IgD-negative memory B cell (primary cell): ENCODE measurements at regions not wholly inside any gene's neighbourhood (a gene's known extent, or its start where the extent isn't known, plus 50 kb on each side); places are given as distances from the start of the nearest gene placed in this dataset.
A peak's percentile ranks its signal among the peaks of the same experiment; 100 is the strongest.

Experiments used
- H3K27ac Mint-ChIP-seq, 3 donors: one replicate each; pipeline ENCODE4 v1.8.0; 2020 to 2022; ENCODE audit warnings: mild to moderate bottlenecking in 3 of 3, mixed read lengths in 3 of 3, moderate library complexity in 1 of 3
- H3K27me3 Mint-ChIP-seq: one replicate; pipeline ENCODE4 v1.8.0; 2021; ENCODE audit warnings: mixed read lengths
- H3K36me3 Mint-ChIP-seq: one replicate; pipeline ENCODE4 v1.8.0; 2020; ENCODE audit warnings: mild to moderate bottlenecking, mixed read lengths
- H3K4me1 Mint-ChIP-seq, 3 donors: one replicate each; pipeline ENCODE4 v1.8.0; 2020 to 2022; ENCODE audit warnings: mixed read lengths in 3 of 3, mild to moderate bottlenecking in 1 of 3
- H3K4me3 Mint-ChIP-seq, 4 donors: one replicate each; pipeline ENCODE4 v1.8.0; 2020 to 2022; ENCODE audit warnings: mild to moderate bottlenecking in 4 of 4, mixed read lengths in 4 of 4, moderate library complexity in 3 of 4
- H3K9me3 Mint-ChIP-seq, 3 donors: one replicate each; pipeline ENCODE4 v1.8.0; 2020 to 2021; ENCODE audit warnings: mixed read lengths in 3 of 3, mild to moderate bottlenecking in 1 of 3

DNA sequence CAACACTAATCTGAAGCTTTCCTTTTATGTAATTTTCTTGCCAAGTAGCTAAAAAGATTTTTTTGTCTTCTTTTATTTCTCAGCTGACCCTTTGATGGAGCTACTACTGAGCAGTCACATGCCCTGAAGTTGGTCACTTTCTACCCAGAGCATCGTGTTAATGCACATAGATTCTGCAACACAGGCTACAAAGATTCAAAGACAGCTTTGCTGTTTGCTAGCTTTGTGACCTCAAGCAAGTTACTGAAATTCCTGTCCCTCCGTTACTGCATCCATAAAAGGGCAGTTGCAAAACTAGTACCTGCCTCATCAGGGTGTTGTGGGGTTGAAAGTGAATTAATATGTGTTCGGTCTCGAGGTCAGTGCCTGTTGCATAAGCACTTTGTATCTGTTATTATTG, 179.9 kb downstream of the GAS1 start:
- no peak overlapping the region for H3K4me3 Mint-ChIP-seq
- no peaks in the 10 kb centered on the region for H3K4me1 Mint-ChIP-seq
- peaks cover 2% of the 10 kb centered on the region for H3K27me3 Mint-ChIP-seq
- no peaks in the 10 kb centered on the region for H3K36me3 Mint-ChIP-seq
- no peak overlapping the region for H3K27ac Mint-ChIP-seq
- no peaks in the 10 kb centered on the region for H3K9me3 Mint-ChIP-seq

DNA sequence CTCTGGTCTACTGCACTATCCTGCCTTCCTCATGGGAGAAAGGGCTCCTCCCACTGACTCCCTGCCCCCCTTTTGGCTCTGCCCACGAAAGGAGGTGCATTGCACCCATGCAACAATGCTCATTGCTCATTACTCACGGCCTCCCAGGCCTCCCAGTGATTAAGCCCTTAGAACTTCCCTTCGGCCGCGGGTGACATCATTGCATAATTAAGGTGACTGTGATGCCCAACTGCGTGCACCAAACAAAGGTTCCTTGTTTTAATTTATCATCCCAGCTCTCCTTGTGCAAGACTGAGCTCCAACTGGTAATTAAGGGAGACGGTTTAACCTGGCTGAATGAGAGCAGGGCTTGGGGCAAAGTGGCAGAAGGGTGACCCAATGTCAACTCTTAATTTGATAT, 180.4 kb downstream of the GAS1 start:
- H3K4me1 Mint-ChIP-seq: no peaks in the 10 kb centered on the region
- peaks cover 2% of the 10 kb centered on the region for H3K27me3 Mint-ChIP-seq
- H3K9me3 Mint-ChIP-seq: no peaks in the 10 kb centered on the region
- H3K36me3 Mint-ChIP-seq: no peaks in the 10 kb centered on the region
- H3K27ac Mint-ChIP-seq: no peak overlapping the region
- H3K4me3 Mint-ChIP-seq: no peak overlapping the region

DNA sequence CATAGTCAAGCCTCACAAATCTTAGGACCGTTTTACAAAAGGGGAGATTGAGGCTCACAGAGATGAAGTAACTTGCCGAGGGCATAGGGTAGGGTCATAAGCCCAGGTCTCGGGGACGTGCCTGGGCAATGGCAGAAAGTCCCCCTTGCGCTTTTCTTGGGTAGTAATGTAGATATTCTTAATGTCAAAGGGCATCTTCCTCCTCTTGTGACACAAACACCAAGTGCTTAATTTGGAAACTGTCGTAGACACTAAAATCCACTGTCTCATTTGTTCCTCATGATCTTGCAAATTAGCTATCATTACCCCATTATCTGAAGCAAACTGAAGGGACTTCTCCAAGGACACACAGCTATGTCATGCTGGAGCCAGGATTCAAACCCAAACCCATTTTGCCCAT, 180.8 kb downstream of the GAS1 start:
- Mint-ChIP-seq H3K4me1 (no peaks in the 10 kb centered on the region), H3K36me3 (no peaks in the 10 kb centered on the region), H3K4me3 (no peak overlapping the region), H3K27me3 (peaks cover 2% of the 10 kb centered on the region), H3K9me3 (no peaks in the 10 kb centered on the region), H3K27ac (no peak overlapping the region)

DNA sequence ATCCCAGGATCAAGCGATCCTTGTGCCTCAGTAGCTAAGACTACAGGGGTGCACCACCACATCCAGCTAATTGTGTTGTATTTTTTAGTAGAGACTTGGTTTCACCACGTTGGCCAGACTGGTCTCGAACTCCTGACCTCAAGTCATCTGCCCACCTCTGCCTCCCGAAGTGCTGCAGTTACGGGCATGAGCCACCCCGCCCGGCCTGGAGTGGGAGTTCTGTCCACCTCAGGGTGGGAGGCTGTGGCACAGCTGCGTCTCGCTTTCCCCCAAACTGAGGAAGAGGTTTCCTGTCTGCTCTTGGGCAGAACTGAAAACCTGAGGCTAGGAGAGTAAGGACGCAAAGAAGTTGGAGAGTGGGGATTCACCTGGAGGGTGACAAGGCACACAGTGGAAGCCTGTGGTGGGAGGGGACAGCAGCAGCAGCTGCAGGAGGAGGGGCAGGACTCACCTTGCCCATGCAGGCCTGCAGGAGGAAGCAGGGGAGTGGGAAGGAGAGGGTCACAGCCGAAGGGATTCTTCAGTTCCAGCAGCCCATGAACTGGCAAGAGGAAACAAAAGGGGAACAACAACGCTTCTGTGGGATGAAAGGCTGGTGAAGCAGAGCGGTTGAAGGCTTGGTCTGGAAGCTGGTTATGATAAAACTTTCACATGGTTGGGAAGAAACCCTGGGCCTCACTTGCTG, 181.4 kb downstream of the GAS1 start:
- Mint-ChIP-seq H3K9me3 (no peaks in the 10 kb centered on the region), H3K27ac (no peak overlapping the region), H3K4me1 (no peaks in the 10 kb centered on the region), H3K27me3 (peaks cover 2% of the 10 kb centered on the region), H3K36me3 (no peaks in the 10 kb centered on the region), H3K4me3 (no peak overlapping the region)

DNA sequence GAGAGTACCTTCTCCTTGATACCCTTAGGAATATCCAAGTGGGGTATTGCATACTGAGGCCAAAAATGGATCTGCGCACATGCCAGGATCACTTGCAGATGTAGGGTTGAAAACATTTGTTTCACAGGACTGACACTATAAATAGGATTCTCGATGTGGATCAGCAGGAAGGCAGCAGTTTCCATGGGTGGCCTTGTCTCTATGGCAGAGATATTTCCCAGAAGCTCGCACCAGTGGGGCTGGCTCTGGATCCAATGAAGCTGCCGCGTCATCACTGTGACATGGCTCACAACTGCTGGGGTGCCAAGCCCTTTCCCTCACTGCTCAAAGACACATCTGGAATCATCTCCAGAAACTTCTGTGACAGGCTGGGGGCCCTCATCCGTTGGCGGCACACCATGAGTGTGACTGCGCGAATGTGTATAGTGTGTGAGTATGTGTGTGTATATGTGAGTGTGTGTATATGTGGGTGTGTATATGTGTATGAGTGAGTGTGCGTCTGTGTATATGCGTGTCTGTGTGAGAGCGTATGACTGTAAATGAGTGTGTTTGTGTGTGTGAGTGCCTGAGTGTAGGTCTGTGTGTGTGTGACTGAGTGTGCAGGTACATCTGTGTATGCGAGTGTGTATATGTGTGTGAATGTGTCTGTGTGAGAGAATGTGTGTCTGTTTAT, 182.5 kb downstream of the GAS1 start:
- Mint-ChIP-seq H3K4me3 (no peak overlapping the region), H3K27me3 (peaks cover 2% of the 10 kb centered on the region), H3K27ac (no peak overlapping the region), H3K9me3 (no peaks in the 10 kb centered on the region), H3K4me1 (no peaks in the 10 kb centered on the region), H3K36me3 (no peaks in the 10 kb centered on the region)

DNA sequence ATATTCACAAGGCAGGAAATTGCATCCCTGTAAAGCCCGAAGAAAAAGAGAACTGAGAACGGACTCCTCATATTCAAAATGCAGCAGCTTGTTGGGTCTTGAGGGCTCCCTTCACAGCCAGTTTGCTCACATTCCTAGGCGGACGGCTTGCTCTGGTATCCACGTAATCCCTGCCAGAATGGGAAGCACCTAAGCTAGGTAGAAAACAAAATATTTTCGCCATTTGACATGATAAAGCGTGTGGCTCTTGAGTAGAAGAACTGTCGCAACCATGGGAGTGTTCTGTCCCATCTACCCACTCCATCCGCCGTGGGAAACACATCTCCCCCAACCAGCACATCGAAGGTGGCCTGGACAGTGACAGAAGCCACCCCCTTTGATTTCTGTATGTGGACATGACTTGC, 183.1 kb downstream of the GAS1 start:
- H3K27me3 Mint-ChIP-seq: peaks cover 2% of the 10 kb centered on the region
- no peak overlapping the region for H3K27ac Mint-ChIP-seq
- H3K36me3 Mint-ChIP-seq: no peaks in the 10 kb centered on the region
- H3K9me3 Mint-ChIP-seq: no peaks in the 10 kb centered on the region
- H3K4me1 Mint-ChIP-seq: no peaks in the 10 kb centered on the region
- H3K4me3 Mint-ChIP-seq: no peak overlapping the region

DNA sequence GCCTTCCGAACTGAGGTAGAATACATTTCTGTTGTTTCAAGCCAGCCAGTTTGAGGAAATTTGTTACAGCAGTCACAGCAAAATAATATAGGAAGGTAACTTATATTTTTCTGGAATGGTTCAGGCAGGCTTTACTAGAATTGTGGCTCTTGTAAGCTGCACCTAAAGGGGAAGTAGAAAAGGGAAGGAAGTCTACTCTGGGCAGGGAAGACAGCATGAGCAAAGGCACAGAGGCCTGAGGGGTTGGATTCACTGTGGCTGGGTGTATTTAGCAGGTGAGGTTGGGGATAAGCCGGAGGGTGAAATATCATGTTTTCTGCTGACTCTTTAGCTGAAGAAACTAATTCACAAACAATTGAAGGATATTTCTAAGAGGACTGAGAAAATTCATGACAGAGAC, 183.5 kb downstream of the GAS1 start:
- Mint-ChIP-seq H3K4me1 (no peaks in the 10 kb centered on the region), H3K9me3 (no peaks in the 10 kb centered on the region), H3K27ac (no peak overlapping the region), H3K27me3 (peaks cover 2% of the 10 kb centered on the region), H3K4me3 (no peak overlapping the region), H3K36me3 (no peaks in the 10 kb centered on the region)

DNA sequence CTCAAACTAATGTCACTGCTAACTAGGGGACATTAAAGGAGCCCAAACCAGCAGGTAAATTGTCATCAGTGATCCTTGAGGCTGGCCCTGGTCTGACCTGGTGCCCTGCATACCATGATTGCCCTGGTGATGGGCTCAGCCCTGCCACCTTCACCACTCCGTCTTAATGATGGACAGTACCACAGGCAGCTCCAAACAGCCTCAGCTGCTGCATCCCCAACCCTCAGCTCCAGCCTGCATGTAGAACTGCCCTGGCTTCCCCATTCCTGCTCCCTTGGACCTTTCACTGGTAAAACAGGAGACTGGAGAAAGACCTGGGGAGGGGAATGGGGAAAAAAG, 190.0 kb downstream of the GAS1 start:
- H3K27me3 Mint-ChIP-seq: peaks cover 2% of the 10 kb centered on the region

DNA sequence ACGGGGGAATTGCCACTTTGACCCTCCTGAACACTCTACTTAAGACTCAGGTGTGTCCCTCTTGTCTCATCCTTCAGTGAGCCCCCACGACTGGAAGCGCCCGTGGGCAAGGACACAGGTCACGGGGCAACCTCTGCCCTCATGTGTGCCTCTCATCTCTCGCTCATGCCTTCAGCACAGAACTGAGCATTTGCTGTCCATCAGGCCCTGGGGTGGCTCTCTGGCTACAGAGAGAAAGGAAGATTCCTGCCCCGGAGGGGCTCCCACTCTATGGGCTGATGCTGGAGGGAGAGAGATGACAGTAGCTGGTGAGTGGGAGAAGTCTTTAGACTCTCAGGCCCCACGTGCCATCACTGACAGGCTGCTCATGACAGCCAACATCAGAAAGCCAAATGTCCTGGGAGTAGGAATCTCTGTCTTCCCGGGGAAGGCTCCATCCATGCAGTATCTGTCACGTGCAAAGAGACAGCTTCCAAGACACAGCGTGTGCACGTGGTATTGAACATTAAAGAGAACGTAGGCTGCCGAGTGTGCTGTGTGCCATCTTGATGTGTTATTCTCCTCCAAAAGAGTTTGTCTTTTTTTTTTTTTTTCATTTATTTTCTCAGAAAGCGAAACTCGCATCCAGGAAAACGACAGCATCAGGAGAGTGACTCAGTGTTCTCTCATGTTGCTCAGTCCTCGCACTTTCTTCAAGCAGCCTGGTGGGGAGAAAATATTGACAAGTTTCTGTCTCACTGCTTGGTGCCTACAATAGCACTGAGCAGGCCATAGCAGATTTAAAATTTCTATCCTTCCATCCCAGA, 190.5 kb downstream of the GAS1 start:
- Mint-ChIP-seq H3K36me3 (no peaks in the 10 kb centered on the region), H3K27ac (no peak overlapping the region), H3K4me3 (no peak overlapping the region), H3K27me3 (peaks cover 2% of the 10 kb centered on the region), H3K9me3 (peaks cover 3 to 6% (median 3%) of the 10 kb centered on the region in 3 donors), H3K4me1 (no peaks in the 10 kb centered on the region)

More for the DNA sequence above, 190.0 kb downstream of the GAS1 start:
- Mint-ChIP-seq H3K4me3 (no peak overlapping the region), H3K4me1 (no peaks in the 10 kb centered on the region), H3K36me3 (no peaks in the 10 kb centered on the region), H3K27ac (no peak overlapping the region), H3K9me3 (peaks cover 3 to 6% (median 3%) of the 10 kb centered on the region in 3 donors)

DNA sequence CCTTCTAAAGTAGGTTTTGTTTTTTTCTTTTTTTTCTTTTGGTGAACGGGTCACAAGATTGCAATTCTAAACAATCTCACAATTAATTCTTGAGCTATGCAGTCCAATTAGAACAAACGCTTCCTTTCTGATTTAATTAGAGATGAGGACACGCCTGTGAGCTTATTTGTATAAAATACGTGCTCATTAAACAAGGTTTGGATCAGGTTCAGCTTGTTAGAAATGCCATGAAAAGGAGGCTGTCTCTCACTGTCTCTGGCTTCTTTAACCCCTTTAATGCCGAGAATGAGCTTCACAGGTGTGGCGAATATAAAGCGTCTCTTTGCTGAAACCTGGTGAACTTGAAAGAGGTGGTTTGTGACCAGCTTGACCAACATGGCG, 191.8 kb downstream of the GAS1 start:
- no peak overlapping the region for H3K27ac Mint-ChIP-seq
- H3K27me3 Mint-ChIP-seq: peaks cover 2% of the 10 kb centered on the region
- H3K36me3 Mint-ChIP-seq: no peaks in the 10 kb centered on the region
- no peaks in the 10 kb centered on the region for H3K4me1 Mint-ChIP-seq
- no peak overlapping the region for H3K4me3 Mint-ChIP-seq
- peaks cover 3 to 6% (median 3%) of the 10 kb centered on the region in 3 donors for H3K9me3 Mint-ChIP-seq

DNA sequence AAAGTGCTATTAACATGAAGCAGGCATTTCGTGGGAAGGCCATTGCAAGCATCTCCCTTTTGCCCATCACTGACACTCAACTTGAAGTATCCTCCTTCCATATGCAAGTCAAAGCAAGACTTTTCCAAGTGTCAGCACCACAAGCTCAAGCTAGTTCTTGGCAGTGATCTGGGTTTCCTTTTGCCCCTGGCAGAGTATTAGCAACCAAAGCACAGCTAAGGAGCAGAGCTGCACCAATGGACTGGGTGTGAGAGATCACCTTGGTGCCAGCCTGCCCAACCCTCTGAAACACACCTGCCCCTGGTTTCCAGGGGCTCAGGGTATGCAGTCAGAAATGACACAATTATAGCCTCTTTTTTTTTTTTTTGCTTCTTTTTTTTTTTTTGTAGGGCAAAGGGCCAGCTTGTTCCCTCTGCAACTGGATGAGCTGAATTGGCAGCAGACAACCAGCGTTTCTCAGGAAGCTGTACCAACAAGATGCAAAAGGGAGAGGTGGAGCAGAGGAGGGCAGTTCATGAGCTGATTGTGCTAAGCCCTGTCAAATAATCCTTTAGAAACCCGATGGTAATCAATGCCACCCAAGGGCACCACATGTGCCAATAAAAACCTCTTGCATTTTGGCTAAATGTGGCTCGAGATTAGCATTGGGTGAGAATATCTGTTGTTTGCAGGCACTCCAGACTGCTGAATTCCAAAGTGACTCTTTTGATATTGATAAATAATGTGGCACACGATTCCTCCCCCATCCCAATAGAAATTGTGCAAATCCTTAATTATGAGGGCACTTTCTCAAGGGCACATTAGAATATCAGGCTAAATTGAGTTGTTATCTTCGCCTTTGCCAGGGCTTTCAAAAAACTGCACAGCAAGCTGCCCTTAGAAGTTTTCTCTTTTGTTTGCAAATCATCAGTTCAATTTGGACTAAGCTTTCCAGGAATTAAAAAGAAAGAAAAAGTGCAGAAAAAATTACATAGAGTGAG, 192.4 kb downstream of the GAS1 start:
- H3K9me3 Mint-ChIP-seq: peaks cover 3 to 6% (median 3%) of the 10 kb centered on the region in 3 donors
- H3K4me3 Mint-ChIP-seq: no peak overlapping the region
- H3K27ac Mint-ChIP-seq: no peak overlapping the region
- no peaks in the 10 kb centered on the region for H3K4me1 Mint-ChIP-seq
- peaks cover 2% of the 10 kb centered on the region for H3K27me3 Mint-ChIP-seq
- H3K36me3 Mint-ChIP-seq: no peaks in the 10 kb centered on the region

DNA sequence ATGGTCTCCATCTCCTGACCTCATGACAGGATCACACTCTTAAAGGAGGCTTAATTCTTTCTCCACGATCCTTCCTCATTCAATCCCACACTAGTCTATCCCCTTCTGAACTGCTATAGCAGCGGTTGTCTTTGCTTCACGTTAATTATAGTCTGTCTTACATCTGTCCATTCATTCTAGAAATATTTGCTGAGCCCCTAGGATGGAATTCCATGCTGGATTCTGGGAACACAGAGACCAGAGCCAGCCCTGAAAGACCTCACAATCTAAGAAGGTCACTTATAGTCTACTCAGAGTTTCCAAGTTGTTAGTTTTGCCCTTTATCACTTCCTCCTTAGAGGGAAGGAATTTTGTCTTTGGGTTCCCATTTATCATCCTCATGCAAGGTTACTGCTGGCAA, 193.5 kb downstream of the GAS1 start:
- H3K36me3 Mint-ChIP-seq: no peaks in the 10 kb centered on the region
- H3K4me3 Mint-ChIP-seq: peak overlapping the region in 1 of 4 donors; percentile 54
- H3K4me1 Mint-ChIP-seq: no peaks in the 10 kb centered on the region
- H3K27me3 Mint-ChIP-seq: peaks cover 2% of the 10 kb centered on the region
- H3K9me3 Mint-ChIP-seq: peaks cover 3 to 6% (median 3%) of the 10 kb centered on the region in 3 donors
- H3K27ac Mint-ChIP-seq: no peak overlapping the region

DNA sequence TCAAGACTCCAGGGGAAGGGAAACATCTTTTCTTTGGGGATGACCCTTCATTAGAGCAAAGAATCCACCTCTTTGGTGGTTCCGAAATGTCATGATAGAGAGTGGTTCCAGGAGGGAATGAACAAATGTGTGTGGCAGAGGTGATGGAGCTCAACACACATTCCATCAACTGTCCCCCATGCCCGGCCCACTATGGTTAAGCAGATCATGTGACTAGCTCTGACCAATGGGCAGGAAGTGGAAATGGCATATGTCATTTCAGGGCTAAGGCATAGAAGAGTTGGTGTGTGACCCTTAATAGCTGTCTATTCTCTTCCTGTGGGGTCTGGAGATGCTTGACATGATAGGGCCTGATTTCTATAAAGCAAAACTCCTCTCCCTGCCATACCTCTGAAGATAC, 194.6 kb downstream of the GAS1 start:
- Mint-ChIP-seq H3K36me3 (no peaks in the 10 kb centered on the region), H3K4me3 (no peak overlapping the region), H3K9me3 (peaks cover 3 to 6% (median 3%) of the 10 kb centered on the region in 3 donors), H3K27ac (no peak overlapping the region), H3K27me3 (peaks cover 2% of the 10 kb centered on the region), H3K4me1 (no peaks in the 10 kb centered on the region)

DNA sequence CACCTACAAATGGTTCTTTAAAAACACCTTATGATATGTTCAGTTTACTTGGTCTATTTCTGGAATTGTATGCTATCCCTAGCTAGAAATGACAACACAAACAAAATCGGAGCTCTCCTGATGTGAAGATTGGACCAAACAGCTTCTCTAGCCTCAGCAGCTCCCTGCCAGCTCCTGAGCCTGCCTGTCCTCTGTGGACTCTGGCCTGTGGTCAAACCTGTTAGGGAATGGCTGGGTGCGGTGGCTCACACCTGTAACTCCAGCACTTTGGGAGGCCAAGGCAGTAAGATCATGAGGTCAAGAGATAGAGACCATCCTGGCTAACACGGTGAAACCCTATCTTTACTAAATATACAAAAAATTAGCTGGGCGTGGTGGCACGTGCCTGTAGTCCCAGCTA, 195.3 kb downstream of the GAS1 start:
- no peak overlapping the region for H3K27ac Mint-ChIP-seq
- no peak overlapping the region for H3K4me3 Mint-ChIP-seq

DNA sequence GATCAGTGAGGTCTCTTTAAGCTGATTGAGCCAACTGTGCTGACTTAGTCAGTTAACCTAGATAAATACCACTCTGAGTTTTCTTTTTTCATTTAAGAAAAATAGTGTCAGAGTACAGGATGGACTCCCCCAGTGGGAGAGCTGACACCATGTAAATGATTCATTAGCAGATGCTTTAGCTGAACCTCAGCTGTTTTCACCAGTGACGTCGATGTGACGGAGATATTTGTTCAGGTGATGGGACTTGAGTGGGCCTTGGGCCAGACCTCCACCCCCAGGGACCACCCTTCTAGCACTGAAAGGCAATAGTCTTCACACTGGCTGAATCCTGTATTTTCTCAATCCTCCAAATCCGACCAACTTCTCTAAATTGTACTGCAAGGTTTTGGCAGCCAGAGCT, 196.1 kb downstream of the GAS1 start:
- H3K36me3 Mint-ChIP-seq: no peaks in the 10 kb centered on the region
- no peak overlapping the region for H3K27ac Mint-ChIP-seq
- H3K4me1 Mint-ChIP-seq: no peaks in the 10 kb centered on the region
- H3K9me3 Mint-ChIP-seq: peaks cover 3 to 6% (median 3%) of the 10 kb centered on the region in 3 donors
- peaks cover 2% of the 10 kb centered on the region for H3K27me3 Mint-ChIP-seq
- H3K4me3 Mint-ChIP-seq: no peak overlapping the region

More for the DNA sequence above, 195.3 kb downstream of the GAS1 start:
- H3K9me3 Mint-ChIP-seq: peaks cover 3 to 6% (median 3%) of the 10 kb centered on the region in 3 donors
- H3K36me3 Mint-ChIP-seq: no peaks in the 10 kb centered on the region
- peaks cover 2% of the 10 kb centered on the region for H3K27me3 Mint-ChIP-seq
- H3K4me1 Mint-ChIP-seq: no peaks in the 10 kb centered on the region
